ENCODE measurements at regions not wholly inside any gene's neighbourhood (a gene's known extent, or its start where the extent isn't known, plus 50 kb on each side); places are given as distances from the start of the nearest gene placed in this dataset.

- H3K4me3 ChIP-seq (ENCODE audit: low read length) = no peak overlapping the region
- TF ChIP-seq, protein P1, sequence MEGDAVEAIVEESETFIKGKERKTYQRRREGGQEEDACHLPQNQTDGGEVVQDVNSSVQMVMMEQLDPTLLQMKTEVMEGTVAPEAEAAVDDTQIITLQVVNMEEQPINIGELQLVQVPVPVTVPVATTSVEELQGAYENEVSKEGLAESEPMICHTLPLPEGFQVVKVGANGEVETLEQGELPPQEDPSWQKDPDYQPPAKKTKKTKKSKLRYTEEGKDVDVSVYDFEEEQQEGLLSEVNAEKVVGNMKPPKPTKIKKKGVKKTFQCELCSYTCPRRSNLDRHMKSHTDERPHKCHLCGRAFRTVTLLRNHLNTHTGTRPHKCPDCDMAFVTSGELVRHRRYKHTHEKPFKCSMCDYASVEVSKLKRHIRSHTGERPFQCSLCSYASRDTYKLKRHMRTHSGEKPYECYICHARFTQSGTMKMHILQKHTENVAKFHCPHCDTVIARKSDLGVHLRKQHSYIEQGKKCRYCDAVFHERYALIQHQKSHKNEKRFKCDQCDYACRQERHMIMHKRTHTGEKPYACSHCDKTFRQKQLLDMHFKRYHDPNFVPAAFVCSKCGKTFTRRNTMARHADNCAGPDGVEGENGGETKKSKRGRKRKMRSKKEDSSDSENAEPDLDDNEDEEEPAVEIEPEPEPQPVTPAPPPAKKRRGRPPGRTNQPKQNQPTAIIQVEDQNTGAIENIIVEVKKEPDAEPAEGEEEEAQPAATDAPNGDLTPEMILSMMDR (conservative IDR thresholded peaks at IDR 0.05; ENCODE audit: low read depth, low read length) = no peak
- DNase-seq (ENCODE audit: low read depth) = no peak
Measured at GRCh38 chr6:40075056-40075590, 140.9 kb upstream of the MOCS1 start.

DNA sequence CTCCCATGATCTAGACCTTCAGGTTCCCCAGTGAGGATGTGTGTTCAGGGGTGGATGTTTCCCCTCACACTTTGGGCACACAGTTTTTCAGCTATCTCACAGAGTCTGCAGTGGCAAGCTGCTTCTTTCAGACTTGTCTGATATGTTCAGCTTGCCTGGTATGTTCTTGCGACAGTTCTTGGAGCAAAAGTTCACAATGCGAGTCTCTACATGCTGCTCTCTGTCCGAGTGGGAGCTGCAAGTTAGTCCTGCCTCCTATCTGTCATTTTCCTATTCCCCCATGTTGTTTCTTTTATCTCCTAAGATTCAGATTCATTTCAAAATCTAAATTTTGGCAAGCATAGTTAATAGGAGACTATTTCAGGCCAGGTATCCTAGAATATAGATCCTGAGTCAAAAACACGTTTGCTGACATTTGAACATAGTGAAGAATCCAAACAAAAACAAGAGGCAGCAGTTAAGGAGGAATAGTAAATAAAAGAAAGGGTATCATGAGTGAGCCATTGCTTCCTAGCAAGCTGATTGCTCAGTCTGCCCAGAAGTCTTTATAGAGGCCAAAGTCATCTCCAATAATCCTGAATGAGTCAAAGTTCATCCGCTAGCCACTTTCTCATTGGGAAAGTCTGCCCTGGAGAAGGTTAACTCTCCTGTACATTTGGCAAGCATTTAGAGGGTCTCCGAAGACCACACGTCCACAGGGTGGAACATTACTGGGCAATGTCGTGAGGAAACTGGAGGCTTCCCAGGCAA is 140.2 kb upstream of the MOCS1 start:
- no peak for DNase-seq (ENCODE audit: low read depth)
- TF ChIP-seq, protein P1 (conservative IDR thresholded peaks at IDR 0.05; ENCODE audit: low read depth, low read length) = no peak
- no peak overlapping the region for H3K4me3 ChIP-seq (ENCODE audit: low read length)

DNA sequence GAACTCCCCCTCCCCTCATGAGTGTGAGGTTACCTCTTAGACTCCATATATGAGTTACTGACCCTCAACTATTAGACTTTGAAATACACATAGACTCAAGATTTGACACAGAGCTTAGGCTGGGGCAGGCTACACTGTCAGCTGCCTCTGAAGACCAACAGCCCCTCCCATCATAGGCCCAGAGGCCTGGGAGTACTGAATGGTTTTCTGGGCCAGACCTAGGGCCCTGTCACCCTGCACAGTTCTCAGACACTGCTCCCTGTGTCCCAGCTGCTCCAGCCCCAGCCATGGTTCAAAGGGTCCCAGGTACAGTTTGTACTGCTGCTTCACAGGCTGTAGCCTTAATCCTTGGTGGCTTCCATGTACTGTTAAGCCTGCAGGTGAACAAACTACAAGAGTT is 132.1 kb upstream of the MOCS1 start:
- TF ChIP-seq, protein P1 (conservative IDR thresholded peaks at IDR 0.05; ENCODE audit: low read depth, low read length) = no peak
- no peak for DNase-seq (ENCODE audit: low read depth)
- no peak overlapping the region for H3K4me3 ChIP-seq (ENCODE audit: low read length)

GRCh38 chr6:40056865-40057264 is 122.6 kb upstream of the MOCS1 start:
- DNase-seq (ENCODE audit: low read depth) = no peak

GRCh38 chr6:40054602-40055001 is 120.3 kb upstream of the MOCS1 start:
- H3K4me3 ChIP-seq (ENCODE audit: low read length) = no peak overlapping the region
- TF ChIP-seq, protein P1 (conservative IDR thresholded peaks at IDR 0.05; ENCODE audit: low read depth, low read length) = no peak
- DNase-seq (ENCODE audit: low read depth) = no peak

More at GRCh38 chr6:40056865-40057264, 122.6 kb upstream of the MOCS1 start:
- TF ChIP-seq, protein P1 (conservative IDR thresholded peaks at IDR 0.05; ENCODE audit: low read depth, low read length) = no peak
- no peak overlapping the region for H3K4me3 ChIP-seq (ENCODE audit: low read length)

- TF ChIP-seq, protein P1 (conservative IDR thresholded peaks at IDR 0.05; ENCODE audit: low read depth, low read length) = no peak
- no peak for DNase-seq (ENCODE audit: low read depth)
- no peak overlapping the region for H3K4me3 ChIP-seq (ENCODE audit: low read length)
Measured at GRCh38 chr6:40054186-40054585, 119.9 kb upstream of the MOCS1 start.

- no peak overlapping the region for H3K4me3 ChIP-seq (ENCODE audit: low read length)
- no peak for DNase-seq (ENCODE audit: low read depth)
- TF ChIP-seq, protein P1 (conservative IDR thresholded peaks at IDR 0.05; ENCODE audit: low read depth, low read length) = no peak
Measured at GRCh38 chr6:40049128-40049527, 114.9 kb upstream of the MOCS1 start.
